ENCODE measurements at regions not wholly inside any gene's neighbourhood (a gene's known extent, or its start where the extent isn't known, plus 50 kb on each side); places are given as distances from the start of the nearest gene placed in this dataset.
A peak's percentile ranks its signal among the peaks of the same experiment; 100 is the strongest.

GRCh38 chr12:27176765-27177164 lies 67.3 kb upstream of the STK38L start:
- TF ChIP-seq CTCF (IDR thresholded peaks at IDR 0.05; ENCODE audit: insufficient read depth, low read depth, low read length): no peak
- ChIA-PET CTCF (no interaction called here), POLR2A (no interaction called here)
- Histone ChIP-seq H3K4me3 (ENCODE audit: low read depth, low read length) (no peak overlapping the region), H3K27me3 (ENCODE audit: control insufficient read depth, insufficient read depth, low read length) (no peaks in the 10 kb centered on the region), H3K36me3 (ENCODE audit: control insufficient read depth, insufficient read depth, low read length) (no peaks in the 10 kb centered on the region)
- DNase-seq (ENCODE audit: low read depth): no peak

- Histone ChIP-seq H3K27me3 (ENCODE audit: control insufficient read depth, insufficient read depth, low read length) (no peaks in the 10 kb centered on the region), H3K4me3 (ENCODE audit: low read depth, low read length) (no peak overlapping the region), H3K36me3 (ENCODE audit: control insufficient read depth, insufficient read depth, low read length) (no peaks in the 10 kb centered on the region)
- DNase-seq (ENCODE audit: low read depth): peak; percentile 18
- ChIA-PET CTCF (no interaction called here), POLR2A (no interaction called here)
- TF ChIP-seq CTCF (IDR thresholded peaks at IDR 0.05; ENCODE audit: insufficient read depth, low read depth, low read length): no peak
Observed at GRCh38 chr12:27177706-27178105, 66.4 kb upstream of the STK38L start.

- TF ChIP-seq CTCF (IDR thresholded peaks at IDR 0.05; ENCODE audit: insufficient read depth, low read depth, low read length): no peak
- DNase-seq (ENCODE audit: low read depth): no peak
- CTCF ChIA-PET: no interaction called here
- Histone ChIP-seq H3K27me3 (ENCODE audit: control insufficient read depth, insufficient read depth, low read length) (no peaks in the 10 kb centered on the region), H3K4me3 (ENCODE audit: low read depth, low read length) (no peak overlapping the region), H3K36me3 (ENCODE audit: control insufficient read depth, insufficient read depth, low read length) (no peaks in the 10 kb centered on the region)
- POLR2A ChIA-PET: no interaction called here
Observed at GRCh38 chr12:27178255-27178654, 65.8 kb upstream of the STK38L start.

- no peak for TF ChIP-seq CTCF (IDR thresholded peaks at IDR 0.05; ENCODE audit: insufficient read depth, low read depth, low read length)
- ChIA-PET POLR2A (interaction anchor here (1.0 kb wide), 1 partner anchor 12 kb away, joined by 3 read pairs; no protein-coding TSS in a partner anchor), CTCF (interaction anchor here (1.3 to 1.7 kb wide), 2 partner anchors 127 to 139 kb away, joined by 3 to 4 read pairs; no protein-coding TSS in a partner anchor)
Observed at GRCh38 chr12:27178723-27179399, 65.2 kb upstream of the STK38L start.

GRCh38 chr12:27179400-27180214 lies 64.5 kb upstream of the STK38L start:
- Histone ChIP-seq H3K27me3 (ENCODE audit: control insufficient read depth, insufficient read depth, low read length) (no peaks in the 10 kb centered on the region), H3K36me3 (ENCODE audit: control insufficient read depth, insufficient read depth, low read length) (no peaks in the 10 kb centered on the region), H3K4me3 (ENCODE audit: low read depth, low read length) (no peak overlapping the region)
- peak; percentile 69 for DNase-seq (ENCODE audit: low read depth)
- TF ChIP-seq CTCF (IDR thresholded peaks at IDR 0.05; ENCODE audit: insufficient read depth, low read depth, low read length): no peak
- CTCF ChIA-PET: interaction anchor here (0.6 to 1.7 kb wide), 4 partner anchors 11 to 140 kb away, joined by 3 to 5 read pairs (median 4); no protein-coding TSS in a partner anchor
- POLR2A ChIA-PET: interaction anchor here (1.0 to 1.6 kb wide), 2 partner anchors 11 to 14 kb away, joined by 3 to 4 read pairs; no protein-coding TSS in a partner anchor

More at GRCh38 chr12:27178723-27179399, 65.2 kb upstream of the STK38L start:
- Histone ChIP-seq H3K36me3 (ENCODE audit: control insufficient read depth, insufficient read depth, low read length) (no peaks in the 10 kb centered on the region), H3K27me3 (ENCODE audit: control insufficient read depth, insufficient read depth, low read length) (no peaks in the 10 kb centered on the region), H3K4me3 (ENCODE audit: low read depth, low read length) (no peak overlapping the region)
- no peak for DNase-seq (ENCODE audit: low read depth)

Data from BJ (cell line).